ENCODE measurements at regions not wholly inside any gene's neighbourhood (a gene's known extent, or its start where the extent isn't known, plus 50 kb on each side); places are given as distances from the start of the nearest gene placed in this dataset.

GRCh38 chr18:39748727-39749126 is 2183.1 kb upstream of the CELF4 start:
- TF ChIP-seq ZNF274 (IDR thresholded peaks at IDR 0.05; ENCODE audit: low read depth, low read length) (no peak), YY1 (IDR thresholded peaks at IDR 0.05; ENCODE audit: insufficient read depth, insufficient read length) (no peak)

Data from NT2/D1 (cell line).